GM21367 (cell line): ENCODE measurements at regions not wholly inside any gene's neighbourhood (a gene's known extent, or its start where the extent isn't known, plus 50 kb on each side); places are given as distances from the start of the nearest gene placed in this dataset.
A peak's percentile ranks its signal among the peaks of the same experiment; 100 is the strongest.
"Not testable (repeated sequence)": the region's sequence is repeated elsewhere in the genome, so short reads cannot be mapped to it uniquely, and the experiment has no call there.

ENCODE experiments used
- ATAC-seq: cut with Tn5 transposase; IDR thresholded peaks from one replicate; pipeline ENCODE4 v1.9.1; 2021; ENCODE audit not compliant: unreplicated experiment

- no peak for ATAC-seq
These were observed 225.1 kb upstream of the RASA1 start for GRCh38 chr5:87042554-87042953.

- no peak for ATAC-seq
These were observed 219.5 kb upstream of the RASA1 start for GRCh38 chr5:87048156-87048555.

DNA sequence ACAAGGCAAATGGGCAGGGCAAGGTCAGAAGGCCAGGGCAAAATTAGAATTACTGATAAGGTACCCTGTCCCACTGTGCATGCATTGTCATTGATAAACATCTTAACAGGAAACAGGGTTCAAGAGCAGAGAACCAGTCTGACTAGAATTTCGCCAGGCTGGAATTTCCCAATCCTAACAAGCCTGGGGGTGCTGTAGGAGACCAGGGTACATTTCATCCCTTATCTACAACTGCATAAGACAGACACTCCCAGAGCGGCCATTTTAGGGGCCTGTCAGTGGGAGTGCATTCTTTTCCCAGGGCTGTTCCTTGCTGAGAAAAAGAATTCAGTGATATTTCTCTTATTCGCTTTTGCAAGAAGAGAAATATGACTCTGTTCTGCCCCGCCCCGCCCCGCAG, 218.7 kb upstream of the RASA1 start:
- ATAC-seq = not testable (repeated sequence)

- no peak for ATAC-seq
These were observed 216.1 kb upstream of the RASA1 start for GRCh38 chr5:87051502-87052113.

DNA sequence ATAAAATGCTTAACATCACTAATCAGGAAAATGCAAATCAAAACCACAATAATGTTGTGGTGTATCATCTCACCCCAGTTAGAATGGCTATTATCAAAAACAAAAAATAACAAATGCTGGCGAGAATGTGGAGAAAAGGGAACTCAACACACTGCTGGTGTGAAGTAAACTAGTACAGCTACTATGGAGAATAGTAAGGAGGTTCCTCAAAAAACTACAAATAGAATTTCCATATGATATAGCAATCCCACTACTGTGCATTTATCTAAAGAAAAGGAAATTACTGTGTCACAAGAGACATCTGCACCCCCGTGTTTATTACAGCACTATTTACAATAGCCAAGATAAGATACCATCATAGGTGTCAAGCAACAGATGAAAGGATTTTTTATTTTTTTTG, 214.5 kb upstream of the RASA1 start:
- no peak for ATAC-seq

DNA sequence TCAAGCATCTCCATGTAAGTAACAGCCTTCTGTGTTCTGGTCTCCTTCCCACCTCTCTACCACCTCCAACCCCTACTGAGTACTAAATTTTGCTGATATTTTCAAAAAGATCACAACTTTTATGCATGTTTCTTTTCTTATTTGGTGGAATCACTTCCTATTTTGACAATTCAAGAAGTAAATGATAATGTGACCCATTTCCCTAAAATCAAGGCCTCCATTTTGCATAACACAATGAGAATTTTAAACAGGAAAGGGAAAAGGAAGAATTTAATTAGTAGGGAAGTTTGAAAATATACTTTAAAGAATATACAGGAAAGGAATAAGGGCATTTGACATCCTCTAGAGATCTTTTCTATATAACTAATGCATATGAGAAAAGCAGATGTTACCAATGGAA, 212.9 kb upstream of the RASA1 start:
- no peak for ATAC-seq

- no peak for ATAC-seq
These were observed 206.6 kb upstream of the RASA1 start for GRCh38 chr5:87061046-87061445.

- ATAC-seq = no peak
These were observed 198.4 kb upstream of the RASA1 start for GRCh38 chr5:87069311-87069710.

DNA sequence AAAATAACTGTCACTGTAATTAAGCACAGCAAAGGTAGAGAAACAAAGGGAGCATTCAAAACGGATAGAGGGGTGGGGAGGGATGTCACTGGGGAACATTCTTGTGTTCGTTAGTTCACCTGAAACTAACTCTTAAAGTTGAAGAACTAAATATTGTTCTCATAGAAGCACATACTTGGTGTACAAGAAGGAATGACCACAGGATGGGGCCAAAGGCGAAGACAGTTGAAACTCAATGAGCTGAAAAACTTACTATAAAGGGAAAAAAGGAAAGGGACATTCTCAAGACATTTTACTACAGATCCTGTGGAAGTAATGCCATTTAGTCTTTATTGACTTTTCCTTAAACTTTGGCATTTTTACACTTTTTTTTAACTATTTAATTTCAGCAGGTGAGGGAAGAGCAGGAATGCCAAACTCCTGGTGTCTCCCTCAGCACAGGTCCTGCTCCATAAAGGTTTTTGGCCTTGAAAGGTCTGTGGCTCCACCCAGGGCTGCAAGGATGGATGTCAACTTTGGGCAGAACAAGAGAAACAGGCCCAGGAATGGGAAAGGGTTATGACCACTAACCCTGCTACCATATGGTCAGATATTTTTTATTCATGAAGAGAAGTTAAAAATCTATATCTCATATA, 197.6 kb upstream of the RASA1 start:
- ATAC-seq = peak; percentile 52

GRCh38 chr5:87074072-87074471, 193.6 kb upstream of the RASA1 start:
- ATAC-seq = no peak

- ATAC-seq = peak; percentile 95
These were observed 192.6 kb upstream of the RASA1 start for GRCh38 chr5:87074934-87075541.

- no peak for ATAC-seq
These were observed 191.3 kb upstream of the RASA1 start for GRCh38 chr5:87076411-87076810.

- no peak for ATAC-seq
These were observed 190.8 kb upstream of the RASA1 start for GRCh38 chr5:87076931-87077330.

DNA sequence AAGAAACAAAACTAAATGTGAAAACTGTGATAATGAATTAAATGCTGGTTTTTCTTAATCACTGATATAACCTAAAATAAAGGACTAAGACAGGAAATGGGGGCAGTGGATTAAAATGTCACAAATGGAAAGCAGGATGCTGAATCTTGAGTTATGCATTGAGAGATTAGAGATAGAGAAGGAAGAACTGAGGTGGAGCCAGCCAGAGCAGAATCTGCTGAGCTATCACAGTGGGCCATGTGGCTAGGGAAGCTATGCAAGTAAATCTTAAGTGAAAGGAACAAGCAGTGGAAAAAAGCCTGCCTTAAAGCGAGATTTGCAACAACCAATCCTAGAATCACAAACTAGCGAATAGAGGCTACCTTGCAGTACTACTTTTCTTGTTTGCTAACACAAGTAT, 188.5 kb upstream of the RASA1 start:
- ATAC-seq = no peak

- no peak for ATAC-seq
These were observed 186.7 kb upstream of the RASA1 start for GRCh38 chr5:87081016-87081415.

- peak; percentile 91 for ATAC-seq
These were observed 185.9 kb upstream of the RASA1 start for GRCh38 chr5:87081511-87082372.

DNA sequence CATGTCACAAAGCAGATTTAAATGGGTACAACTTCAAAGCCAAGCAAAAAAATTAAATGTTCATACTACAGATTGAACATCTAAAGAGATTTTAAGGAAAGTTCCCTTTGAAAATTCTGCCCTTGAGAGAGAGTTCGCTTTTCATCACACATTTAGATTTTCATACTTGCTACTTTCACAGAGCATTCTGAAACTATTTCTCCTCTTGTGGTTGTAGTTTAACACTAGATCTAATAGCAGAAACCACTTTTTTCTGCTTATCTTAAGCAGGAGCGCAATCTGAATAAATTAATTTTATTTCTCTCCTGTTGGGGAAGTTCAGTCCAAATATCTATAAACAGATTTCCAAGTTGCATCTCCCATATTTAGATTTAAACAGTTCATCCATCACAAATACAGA, 173.3 kb upstream of the RASA1 start:
- ATAC-seq = no peak

DNA sequence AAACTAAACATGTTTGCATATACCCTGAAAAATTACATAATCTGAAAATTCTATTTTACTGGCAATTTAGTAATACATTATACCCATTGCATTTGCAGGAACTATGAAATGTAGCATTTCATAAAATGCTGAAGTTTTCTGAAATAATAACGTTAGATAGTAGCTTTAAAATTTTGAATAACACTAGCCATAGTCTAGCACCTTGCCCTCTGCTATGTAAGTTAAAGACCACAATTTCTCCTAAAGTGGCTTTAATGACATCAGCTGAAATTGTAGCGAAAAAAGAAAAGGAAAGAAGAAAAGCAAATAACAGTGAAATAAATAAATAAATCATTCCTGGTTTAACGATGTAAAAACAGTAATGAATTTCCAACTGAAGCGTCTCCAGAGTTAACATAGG, 172.8 kb upstream of the RASA1 start:
- ATAC-seq = no peak

- no peak for ATAC-seq
These were observed 171.9 kb upstream of the RASA1 start for GRCh38 chr5:87095787-87096186.

DNA sequence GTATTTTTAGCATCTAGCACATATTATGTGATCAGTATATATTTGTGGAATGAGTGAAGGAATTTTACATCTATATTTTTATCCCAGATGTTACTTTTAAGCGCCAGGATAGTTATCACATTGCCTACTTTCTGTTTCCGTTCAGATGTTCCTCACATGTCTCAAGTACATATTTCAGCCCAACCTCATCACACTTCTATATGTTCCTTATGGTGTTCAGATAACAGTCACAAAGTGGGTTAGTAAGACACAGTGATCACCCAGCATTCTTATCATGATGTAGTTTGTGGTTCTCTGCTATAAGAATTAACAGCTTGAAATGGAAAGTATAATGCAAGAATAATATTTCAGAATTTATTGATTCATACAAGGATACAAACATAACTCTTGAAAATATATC, 170.0 kb upstream of the RASA1 start:
- ATAC-seq = no peak

DNA sequence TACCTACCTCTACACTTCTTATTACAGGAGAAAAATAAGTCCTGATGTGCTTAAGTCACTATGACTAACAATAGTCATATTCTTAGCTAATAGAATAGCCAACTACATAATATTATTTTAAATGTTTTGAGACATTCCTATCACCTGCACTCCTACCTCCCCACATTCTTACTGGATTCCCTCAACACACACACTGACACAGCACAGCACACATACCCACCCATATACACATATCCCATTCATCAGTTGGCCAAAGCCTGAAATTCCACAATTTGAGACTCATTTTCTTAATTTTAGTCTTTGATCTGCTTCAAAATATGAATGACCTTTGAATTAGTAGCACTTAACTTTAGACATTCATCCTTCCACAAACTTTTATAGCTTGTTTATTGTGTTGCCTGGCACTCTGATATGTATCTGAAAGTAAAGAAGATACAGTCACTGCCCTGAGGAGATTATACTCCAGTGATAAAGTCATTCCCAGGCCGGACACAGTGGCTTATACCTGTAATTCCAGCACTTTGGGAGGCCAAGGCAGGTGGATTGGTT, 168.3 kb upstream of the RASA1 start:
- ATAC-seq = no peak
